CD4-positive, alpha-beta T cell (primary cell): ENCODE measurements at regions not wholly inside any gene's neighbourhood (a gene's known extent, or its start where the extent isn't known, plus 50 kb on each side); places are given as distances from the start of the nearest gene placed in this dataset.

Experiments used
- ATAC-seq: fragments of 200-7000 bp; cut with Tn5 transposase; one replicate; pipeline ENCODE4 v1.10.0; 2022; ENCODE audit warnings: mild to moderate bottlenecking; ENCODE audit not compliant: poor library complexity
- CTCF ChIA-PET: fragments of 350-600 bp; sonication (Branson Sonifier 250); formaldehyde crosslinking; loops from one replicate; lab custom pipeline; 2021; ENCODE audit warnings: antibody characterized with exemption, inconsistent platforms; lab: Charles Lee
- POLR2A ChIA-PET: fragments of 350-600 bp; sonication (Branson Sonifier 250); formaldehyde crosslinking; loops from one replicate; lab custom pipeline; 2021; ENCODE audit warnings: antibody characterized with exemption, inconsistent platforms; lab: Charles Lee
- DNase-seq, 14 experiments: peaks; one replicate each; pipeline ENCODE4 v3.0.0-alpha.2; 2013 to 2020; ENCODE audit warnings: mixed read lengths in 2 of 14
- H3K27ac ChIP-seq, 2 donors: one replicate each; pipeline versions ENCODE4 v1.5.1 to v1.7.0; 2013; ENCODE audit warnings: low read length in 2 of 2, low read depth in 1 of 2, mild to moderate bottlenecking in 1 of 2
- H3K27me3 ChIP-seq, 2 experiments: 1 replicate in 1 of 2; 2 replicates in 1 of 2; pipeline versions ENCODE4 v1.6.1 to v1.7.0; 2013; ENCODE audit warnings: low read length in 2 of 2, control low read depth in 1 of 2, mild to moderate bottlenecking in 1 of 2, moderate library complexity in 1 of 2; ENCODE audit not compliant: insufficient read depth in 2 of 2, control insufficient read depth in 1 of 2
- H3K36me3 ChIP-seq: one replicate; pipeline ENCODE4 v1.6.1; 2013; ENCODE audit warnings: low read length, control low read depth; ENCODE audit not compliant: insufficient read depth
- H3K4me1 ChIP-seq: one replicate; pipeline ENCODE4 v1.6.1; 2013; ENCODE audit warnings: low read length, control low read depth; ENCODE audit not compliant: insufficient read depth
- H3K4me3 ChIP-seq: one replicate; pipeline ENCODE4 v1.5.1; 2013; ENCODE audit warnings: mild to moderate bottlenecking, low read length, moderate library complexity
- H3K9me3 ChIP-seq, 2 experiments: 1 replicate in 1 of 2; 2 replicates in 1 of 2; pipeline versions ENCODE4 v1.6.1 to v1.7.0; 2013; ENCODE audit warnings: low read length in 2 of 2, mild to moderate bottlenecking in 2 of 2, control low read depth in 1 of 2, moderate library complexity in 1 of 2; ENCODE audit not compliant: control insufficient read depth in 1 of 2, insufficient read depth in 1 of 2
- H3K27ac Mint-ChIP-seq: one replicate; pipeline ENCODE4 v1.8.0; 2020; ENCODE audit warnings: mixed read lengths
- H3K27me3 Mint-ChIP-seq: one replicate; pipeline ENCODE4 v1.8.0; 2021; ENCODE audit warnings: mixed read lengths
- H3K36me3 Mint-ChIP-seq: one replicate; pipeline ENCODE4 v1.8.0; 2021; ENCODE audit warnings: low read depth, mixed read lengths
- H3K4me1 Mint-ChIP-seq: one replicate; pipeline ENCODE4 v1.8.0; 2021; ENCODE audit warnings: low read depth, mixed read lengths
- H3K4me3 Mint-ChIP-seq: one replicate; pipeline ENCODE4 v1.8.0; 2020; ENCODE audit warnings: mild to moderate bottlenecking, mixed read lengths
- H3K9me3 Mint-ChIP-seq: one replicate; pipeline ENCODE4 v1.8.0; 2020; ENCODE audit warnings: mixed read lengths
- intact Hi-C, 2 experiments: fragments of 100-400 bp; cut with DNase I in 1 of 2; cut with micrococcal nuclease in 1 of 2; formaldehyde crosslinking; loops; one replicate each; pipeline versions ENCODE4 v1.15.1 to v1.9.0; 2023 to 2025; cut with DNase I, micrococcal nuclease
- TF ChIP-seq, protein P1 (sequence below): fragments of 200-600 bp; IDR thresholded peaks from one replicate; pipeline ENCODE4 v1.8.0; 2022; ENCODE audit warnings: antibody characterized with exemption, mild to moderate bottlenecking

DNA sequence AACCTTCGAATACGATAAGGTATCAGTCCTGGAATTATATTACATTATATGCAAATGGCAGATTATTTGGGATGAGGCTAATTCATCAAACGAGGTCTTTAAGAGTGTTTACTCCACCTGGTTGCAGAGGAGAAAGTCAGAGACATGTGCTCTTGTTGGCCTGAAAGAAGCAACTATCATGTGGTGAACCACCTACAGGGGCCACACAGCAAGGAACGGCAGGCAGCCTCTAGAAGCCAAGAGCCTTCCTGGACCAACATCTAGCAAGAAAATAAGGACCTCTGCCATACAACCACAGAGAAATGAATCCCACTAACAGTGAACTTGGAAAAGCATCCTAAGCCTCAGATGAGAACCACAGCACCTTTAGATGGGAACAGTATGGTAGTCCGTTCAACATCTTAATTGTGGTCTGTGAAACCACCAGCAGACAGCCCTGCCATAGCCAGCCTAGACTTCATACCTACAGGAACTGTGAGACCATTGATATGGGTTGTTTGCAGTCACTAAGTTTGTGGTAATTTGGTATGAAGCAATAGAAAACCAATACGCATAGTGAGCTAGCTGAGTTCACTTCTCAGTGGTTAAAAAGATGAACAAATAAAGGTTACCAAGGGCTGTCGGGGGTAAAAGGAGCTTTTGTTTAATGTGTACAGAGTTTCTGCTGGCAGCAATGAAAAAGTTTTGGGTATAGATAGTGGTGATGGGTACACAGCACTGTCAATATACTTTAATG, 345.7 kb upstream of the RUNX1 start:
- Mint-ChIP-seq H3K27ac (no peak overlapping the region), H3K4me3 (no peak overlapping the region), H3K4me1 (no peaks in the 10 kb centered on the region), H3K27me3 (no peaks in the 10 kb centered on the region), H3K36me3 (no peaks in the 10 kb centered on the region), H3K9me3 (no peaks in the 10 kb centered on the region)
- intact Hi-C loops, result no loop called here
- CTCF ChIA-PET, result no interaction called here
- no peak overlapping the region for H3K27ac ChIP-seq
- no peaks in the 10 kb centered on the region for H3K36me3 ChIP-seq
- TF ChIP-seq, protein P1, sequence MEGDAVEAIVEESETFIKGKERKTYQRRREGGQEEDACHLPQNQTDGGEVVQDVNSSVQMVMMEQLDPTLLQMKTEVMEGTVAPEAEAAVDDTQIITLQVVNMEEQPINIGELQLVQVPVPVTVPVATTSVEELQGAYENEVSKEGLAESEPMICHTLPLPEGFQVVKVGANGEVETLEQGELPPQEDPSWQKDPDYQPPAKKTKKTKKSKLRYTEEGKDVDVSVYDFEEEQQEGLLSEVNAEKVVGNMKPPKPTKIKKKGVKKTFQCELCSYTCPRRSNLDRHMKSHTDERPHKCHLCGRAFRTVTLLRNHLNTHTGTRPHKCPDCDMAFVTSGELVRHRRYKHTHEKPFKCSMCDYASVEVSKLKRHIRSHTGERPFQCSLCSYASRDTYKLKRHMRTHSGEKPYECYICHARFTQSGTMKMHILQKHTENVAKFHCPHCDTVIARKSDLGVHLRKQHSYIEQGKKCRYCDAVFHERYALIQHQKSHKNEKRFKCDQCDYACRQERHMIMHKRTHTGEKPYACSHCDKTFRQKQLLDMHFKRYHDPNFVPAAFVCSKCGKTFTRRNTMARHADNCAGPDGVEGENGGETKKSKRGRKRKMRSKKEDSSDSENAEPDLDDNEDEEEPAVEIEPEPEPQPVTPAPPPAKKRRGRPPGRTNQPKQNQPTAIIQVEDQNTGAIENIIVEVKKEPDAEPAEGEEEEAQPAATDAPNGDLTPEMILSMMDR, result no peak
- no peaks in the 10 kb centered on the region for H3K27me3 ChIP-seq
- POLR2A ChIA-PET, result no interaction called here
- H3K4me1 ChIP-seq, result no peaks in the 10 kb centered on the region
- H3K4me3 ChIP-seq, result no peak overlapping the region
- no peaks in the 10 kb centered on the region for H3K9me3 ChIP-seq
- ATAC-seq (no peak), DNase-seq (no peak)

DNA sequence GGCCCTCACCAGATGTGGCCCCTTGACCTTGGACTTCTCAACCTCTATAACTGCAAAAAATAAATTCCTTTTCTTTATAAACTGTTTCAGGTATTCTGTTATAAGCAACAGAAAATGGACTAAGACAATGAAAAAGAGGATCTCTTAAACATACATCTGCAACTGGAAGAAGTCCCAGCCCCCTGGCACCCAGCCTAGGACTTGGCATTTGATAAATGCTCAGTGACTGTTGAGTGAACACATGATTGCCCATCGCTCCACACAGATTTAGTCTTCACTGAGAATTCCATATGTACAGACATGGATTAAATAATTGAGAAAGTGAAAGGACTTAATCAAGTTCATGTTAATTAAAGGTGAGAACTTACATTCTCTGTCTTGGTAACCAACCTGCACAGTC, 344.9 kb upstream of the RUNX1 start:
- DNase-seq, result no peak
- Histone ChIP-seq H3K9me3 (no peaks in the 10 kb centered on the region), H3K4me3 (no peak overlapping the region), H3K36me3 (no peaks in the 10 kb centered on the region), H3K27ac (no peak overlapping the region), H3K27me3 (no peaks in the 10 kb centered on the region), H3K4me1 (no peaks in the 10 kb centered on the region)
- Mint-ChIP-seq H3K36me3 (no peaks in the 10 kb centered on the region), H3K4me3 (no peak overlapping the region), H3K27me3 (no peaks in the 10 kb centered on the region), H3K4me1 (no peaks in the 10 kb centered on the region), H3K27ac (no peak overlapping the region), H3K9me3 (no peaks in the 10 kb centered on the region)
- no peak for ATAC-seq
- POLR2A ChIA-PET, result no interaction called here
- intact Hi-C loops, result no loop called here
- TF ChIP-seq, protein P1, result no peak
- CTCF ChIA-PET, result interaction anchor here (0.6 kb wide), 1 partner anchor 608 kb away, joined by 3 read pairs; no protein-coding TSS in a partner anchor

DNA sequence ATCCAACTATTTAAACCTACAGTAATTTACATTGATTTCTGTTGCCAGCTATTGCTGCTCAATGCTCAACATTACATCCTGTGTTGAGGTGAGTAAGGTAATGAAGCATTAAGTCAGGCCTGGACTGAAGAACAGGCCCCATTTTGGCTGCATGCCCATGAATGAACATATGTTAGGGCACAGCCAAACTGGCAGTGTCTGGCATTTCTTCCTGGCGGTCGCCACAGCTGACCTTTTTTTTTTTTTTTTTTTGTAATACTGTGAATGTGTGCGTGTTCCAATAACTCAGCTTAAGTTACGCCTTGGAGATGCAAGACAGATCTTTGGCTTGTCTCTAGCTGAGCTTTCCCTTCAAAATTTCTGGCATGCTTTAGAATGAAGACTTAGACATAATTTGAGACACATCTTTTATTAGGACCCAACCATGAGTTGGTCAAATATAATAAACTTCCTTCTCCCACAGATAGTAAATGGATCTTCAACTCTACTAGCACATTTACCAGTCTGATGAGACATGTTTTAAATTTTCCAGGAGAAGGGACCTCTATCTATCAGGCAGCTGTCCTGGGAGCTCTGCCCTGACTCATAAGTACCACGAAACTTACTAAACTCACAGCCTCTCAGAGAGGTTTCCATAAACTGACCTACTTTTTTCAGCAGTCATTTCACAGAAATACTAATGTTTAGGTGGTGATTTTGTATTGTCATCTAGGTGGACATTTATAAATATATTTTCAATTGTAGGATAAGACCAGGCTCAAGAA, 341.1 kb upstream of the RUNX1 start:
- ATAC-seq, result no peak
- TF ChIP-seq, protein P1, result no peak
- H3K4me3 Mint-ChIP-seq, result no peak overlapping the region
- H3K9me3 Mint-ChIP-seq, result no peaks in the 10 kb centered on the region
- intact Hi-C loops, result no loop called here
- Histone ChIP-seq H3K9me3 (no peaks in the 10 kb centered on the region), H3K4me3 (no peak overlapping the region), H3K27me3 (no peaks in the 10 kb centered on the region), H3K27ac (no peak overlapping the region), H3K4me1 (no peaks in the 10 kb centered on the region), H3K36me3 (no peaks in the 10 kb centered on the region)
- no peaks in the 10 kb centered on the region for H3K4me1 Mint-ChIP-seq
- DNase-seq, result no peak
- H3K36me3 Mint-ChIP-seq, result no peaks in the 10 kb centered on the region
- H3K27ac Mint-ChIP-seq, result no peak overlapping the region
- CTCF ChIA-PET, result no interaction called here
- H3K27me3 Mint-ChIP-seq, result no peaks in the 10 kb centered on the region
- POLR2A ChIA-PET, result no interaction called here
